ENCODE measurements at regions not wholly inside any gene's neighbourhood (a gene's known extent, or its start where the extent isn't known, plus 50 kb on each side); places are given as distances from the start of the nearest gene placed in this dataset.

DNA sequence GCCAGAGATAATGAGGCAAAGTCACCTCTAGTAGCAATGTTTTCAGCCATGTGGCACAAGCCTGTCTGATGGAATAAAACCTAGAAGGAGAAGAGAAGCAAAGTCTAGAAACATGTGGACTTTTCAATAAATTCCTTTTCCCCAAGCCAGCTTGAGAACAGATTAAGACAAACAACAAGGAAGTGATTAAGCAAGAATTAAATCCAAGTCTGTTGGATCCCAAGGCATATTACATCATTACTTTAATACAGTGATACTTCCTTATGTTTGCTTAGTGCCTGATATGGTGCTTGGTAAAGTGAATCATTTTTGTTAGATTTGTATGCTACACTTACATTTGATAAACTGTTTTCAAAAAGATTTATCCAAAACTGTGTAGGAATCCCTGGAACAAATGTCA is 260.3 kb upstream of the FAM83B start:
- no peak for TF ChIP-seq JUND (IDR thresholded peaks at IDR 0.05; ENCODE audit: low read depth)
- in situ Hi-C loops (cut with HindIII; ENCODE audit: low pct_unique_long_range_greater_than_20kb, low sequenced_read_pairs), result no loop called here
- DNase-seq (ENCODE audit: low read depth in 1 of 2, low spot score in 1 of 2), result no peak

DNA sequence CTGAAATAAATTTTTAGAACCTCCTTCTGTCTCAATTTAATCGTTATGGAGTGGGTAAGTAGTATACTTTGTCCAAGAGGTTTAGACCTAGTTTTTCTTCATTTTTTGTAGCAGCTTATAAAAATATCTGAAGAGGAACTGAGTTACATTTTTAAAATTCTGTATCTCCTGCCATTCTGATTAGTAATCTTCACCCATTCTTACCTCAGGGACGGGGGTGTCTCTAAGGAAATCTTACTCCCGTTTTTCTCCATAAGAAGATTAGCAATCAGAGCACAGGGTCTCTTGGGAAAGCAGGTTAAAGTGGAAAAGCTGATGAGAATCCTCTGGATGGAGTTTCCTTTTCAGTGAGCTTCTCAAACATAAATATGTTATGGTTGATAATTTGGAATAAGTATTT is 259.3 kb upstream of the FAM83B start:
- no peak for TF ChIP-seq JUND (IDR thresholded peaks at IDR 0.05; ENCODE audit: low read depth)
- in situ Hi-C loops (cut with HindIII; ENCODE audit: low pct_unique_long_range_greater_than_20kb, low sequenced_read_pairs), result no loop called here

DNA sequence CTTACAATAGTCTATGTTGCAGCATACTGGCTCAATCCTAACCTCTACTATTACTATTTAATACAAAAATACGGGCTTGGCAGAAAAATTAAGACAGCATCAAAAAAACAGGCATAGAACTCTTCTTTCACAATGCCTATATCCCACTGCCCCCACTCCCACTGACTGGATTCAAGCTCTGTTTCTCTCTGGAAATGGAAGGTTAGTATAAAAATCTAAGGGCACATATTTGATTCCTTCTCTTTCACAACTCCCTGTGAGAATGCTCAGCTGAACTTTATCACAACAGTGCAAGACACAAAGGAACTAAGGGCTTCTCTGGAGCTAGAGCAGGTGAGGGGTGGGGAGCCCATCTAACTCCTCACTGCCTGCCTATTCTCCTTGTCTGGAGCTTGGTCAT is 258.4 kb upstream of the FAM83B start:
- DNase-seq (ENCODE audit: low read depth in 1 of 2, low spot score in 1 of 2), result no peak
- in situ Hi-C loops (cut with HindIII; ENCODE audit: low pct_unique_long_range_greater_than_20kb, low sequenced_read_pairs), result no loop called here
- TF ChIP-seq JUND (IDR thresholded peaks at IDR 0.05; ENCODE audit: low read depth), result no peak

More for the DNA sequence above, 259.3 kb upstream of the FAM83B start:
- no peak for DNase-seq (ENCODE audit: low read depth in 1 of 2, low spot score in 1 of 2)

DNA sequence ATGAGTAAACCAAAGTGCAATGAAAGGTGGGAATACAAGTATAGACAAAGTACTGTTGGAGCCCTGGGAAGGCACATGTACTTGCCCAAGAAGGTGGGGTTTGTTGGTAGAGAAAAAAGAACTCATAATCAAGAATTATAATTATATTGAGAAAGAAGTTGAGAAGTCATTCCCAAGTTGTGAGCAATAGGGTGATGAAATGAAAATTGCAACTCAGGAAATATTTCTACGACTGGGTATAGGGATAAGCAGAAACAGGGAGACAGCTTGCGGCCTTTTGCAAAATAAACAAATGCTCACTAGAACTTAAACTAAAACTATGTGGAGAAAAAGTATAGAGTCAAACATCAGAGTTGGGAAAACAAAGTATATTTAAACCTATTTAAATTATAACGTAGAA is 250.7 kb upstream of the FAM83B start:
- in situ Hi-C loops (cut with HindIII; ENCODE audit: low pct_unique_long_range_greater_than_20kb, low sequenced_read_pairs), result no loop called here
- TF ChIP-seq JUND (IDR thresholded peaks at IDR 0.05; ENCODE audit: low read depth), result no peak
- DNase-seq (ENCODE audit: low read depth in 1 of 2, low spot score in 1 of 2), result no peak

DNA sequence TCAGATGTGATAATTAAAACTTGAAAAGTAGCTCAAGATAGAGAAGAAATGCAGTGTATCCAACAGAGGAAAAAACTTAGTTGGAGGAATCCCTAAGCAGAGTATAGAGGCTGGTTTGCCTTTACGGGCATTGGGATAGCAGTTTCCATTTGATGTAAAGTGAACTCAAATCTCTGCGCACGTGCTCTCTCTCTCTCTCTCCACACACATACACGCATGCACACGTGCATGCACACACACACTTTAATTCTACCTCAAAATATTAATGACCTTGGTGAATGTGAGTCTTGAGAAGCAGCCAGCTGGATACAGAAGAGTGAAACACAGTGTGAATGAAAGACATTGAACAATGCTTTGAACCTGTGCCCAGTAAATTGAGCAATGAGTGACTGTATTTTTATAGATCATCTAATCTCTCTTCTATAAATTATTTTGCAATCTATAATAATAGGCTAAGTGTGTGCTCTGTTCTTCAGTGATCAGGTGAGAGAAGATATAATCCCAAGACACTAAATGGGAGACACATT is 247.7 kb upstream of the FAM83B start:
- no peak for TF ChIP-seq JUND (IDR thresholded peaks at IDR 0.05; ENCODE audit: low read depth)
- in situ Hi-C loops (cut with HindIII; ENCODE audit: low pct_unique_long_range_greater_than_20kb, low sequenced_read_pairs), result no loop called here

DNA sequence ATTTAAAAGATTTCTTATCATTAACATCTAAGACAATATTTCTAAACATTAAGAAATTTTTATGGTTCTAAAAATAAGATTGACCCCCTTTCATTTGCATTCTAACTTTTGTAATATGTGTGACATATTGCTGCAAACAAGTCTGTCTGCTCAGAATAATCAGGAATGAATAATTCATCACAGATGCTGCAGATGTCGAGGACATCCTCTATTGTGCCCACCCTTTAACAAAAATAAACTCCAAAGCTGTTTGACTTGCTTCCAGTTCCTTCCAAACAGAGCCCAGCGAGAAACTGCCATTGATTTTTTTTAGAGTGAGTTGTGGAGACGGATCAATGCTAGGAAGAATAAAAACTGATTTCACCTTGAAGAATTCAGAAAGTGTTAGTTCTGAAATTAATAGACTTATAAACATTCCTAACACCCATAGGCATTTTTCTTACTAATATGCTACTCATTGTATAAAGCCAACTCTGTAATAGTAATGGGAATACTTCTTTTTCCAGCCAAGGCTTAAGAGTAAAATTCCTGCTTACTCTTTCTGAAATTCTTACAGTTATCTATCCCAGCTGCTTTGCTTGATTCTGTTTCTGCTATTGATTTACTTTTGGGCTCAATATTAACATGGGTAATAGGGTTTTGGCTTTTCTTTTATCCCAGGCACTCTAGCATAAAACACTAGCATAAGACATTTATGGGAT is 244.8 kb upstream of the FAM83B start:
- in situ Hi-C loops (cut with HindIII; ENCODE audit: low pct_unique_long_range_greater_than_20kb, low sequenced_read_pairs), result no loop called here
- no peak for TF ChIP-seq JUND (IDR thresholded peaks at IDR 0.05; ENCODE audit: low read depth)
- no peak for DNase-seq (ENCODE audit: low read depth in 1 of 2, low spot score in 1 of 2)

More for the DNA sequence above, 247.7 kb upstream of the FAM83B start:
- no peak for DNase-seq (ENCODE audit: low read depth in 1 of 2, low spot score in 1 of 2)

DNA sequence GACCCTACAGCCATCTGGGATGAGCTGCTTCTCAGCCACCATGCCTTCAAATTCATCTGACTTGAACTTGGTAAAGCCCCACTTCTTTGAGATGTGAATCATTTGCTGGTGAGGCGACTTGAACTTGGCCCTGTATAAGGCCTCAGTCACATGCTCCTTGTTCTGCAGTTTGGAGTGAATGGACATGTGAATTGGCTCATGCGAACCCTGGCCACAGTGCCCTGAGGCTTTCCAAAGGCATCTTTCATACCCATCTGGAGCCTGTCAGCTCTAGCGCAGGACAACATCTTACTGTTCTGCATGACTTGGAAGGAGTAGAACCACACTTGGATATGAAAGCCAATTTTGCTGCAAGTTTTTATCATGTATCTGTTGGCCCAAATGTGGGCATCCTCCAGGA is 244.0 kb upstream of the FAM83B start:
- DNase-seq (ENCODE audit: low read depth in 1 of 2, low spot score in 1 of 2), result no peak
- no peak for TF ChIP-seq JUND (IDR thresholded peaks at IDR 0.05; ENCODE audit: low read depth)
- in situ Hi-C loops (cut with HindIII; ENCODE audit: low pct_unique_long_range_greater_than_20kb, low sequenced_read_pairs), result no loop called here

DNA sequence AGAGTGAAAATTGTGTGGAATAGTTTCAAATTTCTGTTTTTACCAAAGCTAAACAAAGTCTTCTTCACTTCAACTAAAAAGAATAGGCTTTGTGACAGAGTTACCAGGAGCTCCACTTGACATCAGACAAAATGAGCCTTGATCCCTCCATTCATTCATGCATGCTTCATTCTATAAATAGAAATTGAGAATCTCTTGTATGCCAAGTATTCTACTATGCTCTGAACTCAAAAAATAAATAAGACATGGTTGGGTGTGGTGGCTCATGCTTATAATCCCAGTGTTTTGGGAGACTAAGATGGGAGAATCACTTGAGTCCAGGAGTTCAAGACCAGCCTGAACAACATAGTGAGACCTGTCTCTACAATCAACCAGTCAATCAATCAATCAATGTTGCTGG is 236.6 kb upstream of the FAM83B start:
- no peak for DNase-seq (ENCODE audit: low read depth in 1 of 2, low spot score in 1 of 2)
- no peak for TF ChIP-seq JUND (IDR thresholded peaks at IDR 0.05; ENCODE audit: low read depth)
- in situ Hi-C loops (cut with HindIII; ENCODE audit: low pct_unique_long_range_greater_than_20kb, low sequenced_read_pairs), result no loop called here

DNA sequence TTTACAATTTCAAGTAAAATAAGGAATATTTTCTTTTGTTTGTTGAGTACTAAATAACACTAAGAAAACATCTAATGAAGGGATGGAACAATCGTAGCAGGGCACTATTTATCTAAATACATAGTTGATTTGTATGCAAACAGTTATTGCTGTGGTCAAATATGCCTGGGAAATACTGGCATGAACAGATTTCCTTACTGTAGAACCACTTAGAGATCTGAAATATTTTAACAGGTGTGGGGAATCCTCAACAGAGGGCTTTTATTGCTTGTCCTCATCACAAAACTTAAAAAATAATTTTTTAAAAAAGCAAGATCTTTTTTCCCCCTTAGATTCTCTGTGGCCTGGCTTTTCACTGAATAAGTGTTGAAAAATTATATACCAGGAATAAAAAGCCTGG is 233.0 kb upstream of the FAM83B start:
- no peak for DNase-seq (ENCODE audit: low read depth in 1 of 2, low spot score in 1 of 2)
- no peak for TF ChIP-seq JUND (IDR thresholded peaks at IDR 0.05; ENCODE audit: low read depth)
- in situ Hi-C loops (cut with HindIII; ENCODE audit: low pct_unique_long_range_greater_than_20kb, low sequenced_read_pairs), result no loop called here

DNA sequence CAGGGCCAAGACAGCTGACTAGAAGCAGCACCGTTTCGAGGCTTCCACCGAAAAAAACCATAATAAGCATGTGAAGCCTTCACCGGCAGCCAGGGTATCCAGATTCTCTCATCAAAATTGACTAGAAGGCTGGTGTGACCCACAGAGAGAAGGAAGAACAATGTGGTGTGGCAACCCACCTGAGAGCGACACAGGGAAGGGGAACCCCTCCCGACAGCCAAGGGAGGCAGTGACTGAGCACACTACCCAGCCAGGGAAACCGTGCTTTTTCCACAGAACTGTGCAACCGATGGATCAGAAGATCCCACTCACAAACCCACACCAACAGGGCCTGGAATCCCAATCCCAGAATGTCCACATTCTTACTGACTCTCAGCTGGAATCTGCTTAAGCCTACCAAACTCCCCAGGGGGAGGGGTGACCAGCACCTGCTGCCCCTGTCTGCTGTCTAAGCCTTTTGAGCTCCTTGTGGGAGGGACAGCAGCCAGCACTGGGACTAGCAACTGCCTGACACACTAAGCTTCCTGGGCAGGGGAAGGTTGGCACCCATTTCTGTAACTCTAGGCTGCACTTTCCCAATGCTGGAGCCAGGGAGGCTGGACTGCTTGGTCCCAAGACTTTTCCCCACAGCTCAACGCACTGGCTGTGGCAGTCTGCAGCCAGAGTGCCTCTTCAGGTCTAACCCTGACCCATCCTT is 231.9 kb upstream of the FAM83B start:
- DNase-seq (ENCODE audit: low read depth in 1 of 2, low spot score in 1 of 2), result no peak
- in situ Hi-C loops (cut with HindIII; ENCODE audit: low pct_unique_long_range_greater_than_20kb, low sequenced_read_pairs), result no loop called here
- no peak for TF ChIP-seq JUND (IDR thresholded peaks at IDR 0.05; ENCODE audit: low read depth)

DNA sequence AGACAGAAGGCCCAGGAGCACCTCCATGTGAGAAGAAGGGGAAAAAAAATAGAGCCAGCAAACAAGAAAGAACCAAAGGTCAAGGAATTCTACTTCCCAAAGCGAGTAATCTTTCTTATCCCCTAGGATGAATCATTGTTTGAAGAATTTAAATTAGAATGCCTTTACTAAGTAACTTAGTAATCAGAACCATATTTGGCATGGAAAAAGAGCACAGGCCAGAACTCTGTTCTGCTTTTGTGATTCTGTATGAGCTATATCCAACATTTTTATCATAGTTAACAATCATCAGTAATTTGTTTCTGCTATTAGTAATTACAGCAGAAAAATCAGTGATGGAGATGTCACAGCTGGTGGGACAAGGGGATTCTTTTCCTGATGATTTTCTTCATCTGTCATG is 228.8 kb upstream of the FAM83B start:
- in situ Hi-C loops (cut with HindIII; ENCODE audit: low pct_unique_long_range_greater_than_20kb, low sequenced_read_pairs), result no loop called here
- TF ChIP-seq JUND (IDR thresholded peaks at IDR 0.05; ENCODE audit: low read depth), result no peak
- DNase-seq (ENCODE audit: low read depth in 1 of 2, low spot score in 1 of 2), result no peak

DNA sequence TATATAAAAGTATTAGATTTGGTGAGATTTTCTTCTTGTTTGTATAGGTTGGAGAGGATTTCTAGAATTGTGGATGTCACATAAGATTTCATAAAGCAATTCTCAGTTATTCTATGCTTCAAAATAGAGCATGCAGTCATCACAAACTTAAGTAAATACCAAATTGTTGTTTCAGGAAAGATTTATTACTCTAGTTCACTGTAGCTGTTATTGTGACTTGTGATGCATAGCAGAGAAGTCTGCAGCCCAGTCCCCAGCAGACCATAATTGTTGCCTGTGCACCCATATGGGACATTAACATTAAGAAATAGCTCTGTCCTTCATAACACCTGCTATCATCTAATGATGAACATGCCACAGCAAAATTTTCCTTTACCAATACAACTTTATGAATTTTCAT is 228.0 kb upstream of the FAM83B start:
- no peak for DNase-seq (ENCODE audit: low read depth in 1 of 2, low spot score in 1 of 2)
- in situ Hi-C loops (cut with HindIII; ENCODE audit: low pct_unique_long_range_greater_than_20kb, low sequenced_read_pairs), result no loop called here
- no peak for TF ChIP-seq JUND (IDR thresholded peaks at IDR 0.05; ENCODE audit: low read depth)

DNA sequence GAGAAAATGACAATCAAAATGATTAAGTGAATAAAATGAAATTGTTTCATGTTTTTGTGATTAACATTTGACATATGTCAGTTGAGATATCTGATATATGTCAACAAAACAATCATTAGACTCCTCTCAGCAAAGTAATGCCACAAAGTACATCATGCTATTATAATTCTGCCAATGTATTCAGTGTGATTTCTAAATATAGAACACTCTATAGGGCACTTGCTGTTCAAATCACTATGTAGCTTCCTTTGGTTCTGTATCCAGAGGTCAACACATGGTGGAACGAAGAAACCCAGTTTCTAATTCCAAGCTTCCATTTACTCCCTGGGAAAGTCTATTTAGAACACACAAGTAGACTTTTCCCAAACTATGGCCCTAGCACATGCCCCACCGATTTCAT is 227.5 kb upstream of the FAM83B start:
- in situ Hi-C loops (cut with HindIII; ENCODE audit: low pct_unique_long_range_greater_than_20kb, low sequenced_read_pairs), result no loop called here
- no peak for TF ChIP-seq JUND (IDR thresholded peaks at IDR 0.05; ENCODE audit: low read depth)
- no peak for DNase-seq (ENCODE audit: low read depth in 1 of 2, low spot score in 1 of 2)

Data from T47D (cell line).